HG03521 (cell line): ENCODE measurements at regions not wholly inside any gene's neighbourhood (a gene's known extent, or its start where the extent isn't known, plus 50 kb on each side); places are given as distances from the start of the nearest gene placed in this dataset.
"Not testable (repeated sequence)": the region's sequence is repeated elsewhere in the genome, so short reads cannot be mapped to it uniquely, and the experiment has no call there.

ENCODE experiments used
- ATAC-seq: cut with Tn5 transposase; IDR thresholded peaks from one replicate; pipeline ENCODE4 v1.9.1; 2021; ENCODE audit warnings: mild to moderate bottlenecking, moderate library complexity; ENCODE audit not compliant: unreplicated experiment

GRCh38 chr4:114401483-114401882, 197.1 kb upstream of the UGT8 start:
- no peak for ATAC-seq

GRCh38 chr4:114417214-114417613, 181.4 kb upstream of the UGT8 start:
- ATAC-seq = no peak

GRCh38 chr4:114420069-114420468, 178.5 kb upstream of the UGT8 start:
- ATAC-seq = no peak

- ATAC-seq = peak; percentile 91
These were observed 175.0 kb upstream of the UGT8 start for GRCh38 chr4:114423582-114423981.

GRCh38 chr4:114435116-114435515, 163.5 kb upstream of the UGT8 start:
- no peak for ATAC-seq

GRCh38 chr4:114442856-114443255, 155.8 kb upstream of the UGT8 start:
- no peak for ATAC-seq

GRCh38 chr4:114444211-114444610, 154.4 kb upstream of the UGT8 start:
- no peak for ATAC-seq

GRCh38 chr4:114447963-114448516, 150.6 kb upstream of the UGT8 start:
- not testable (repeated sequence) for ATAC-seq

GRCh38 chr4:114458728-114459127, 139.9 kb upstream of the UGT8 start:
- ATAC-seq = no peak

GRCh38 chr4:114464726-114465272, 133.8 kb upstream of the UGT8 start:
- ATAC-seq = no peak

- ATAC-seq = no peak
These were observed 132.8 kb upstream of the UGT8 start for GRCh38 chr4:114465766-114466165.

- no peak for ATAC-seq
These were observed 132.3 kb upstream of the UGT8 start for GRCh38 chr4:114466299-114466698.

- ATAC-seq = no peak
These were observed 126.2 kb upstream of the UGT8 start for GRCh38 chr4:114472269-114473032.

GRCh38 chr4:114474188-114474800, 124.3 kb upstream of the UGT8 start:
- ATAC-seq = no peak

- ATAC-seq = no peak
These were observed 122.3 kb upstream of the UGT8 start for GRCh38 chr4:114476310-114476709.

GRCh38 chr4:114479595-114479994, 119.0 kb upstream of the UGT8 start:
- ATAC-seq = no peak

- no peak for ATAC-seq
These were observed 116.8 kb upstream of the UGT8 start for GRCh38 chr4:114481856-114482255.

- ATAC-seq = no peak
These were observed 111.5 kb upstream of the UGT8 start for GRCh38 chr4:114487101-114487500.

GRCh38 chr4:114488301-114488982, 110.2 kb upstream of the UGT8 start:
- no peak for ATAC-seq

- no peak for ATAC-seq
These were observed 104.3 kb upstream of the UGT8 start for GRCh38 chr4:114494246-114494803.

- ATAC-seq = no peak
These were observed 103.1 kb upstream of the UGT8 start for GRCh38 chr4:114495471-114495928.
